KG1 (cell line): ENCODE measurements at regions not wholly inside any gene's neighbourhood (a gene's known extent, or its start where the extent isn't known, plus 50 kb on each side); places are given as distances from the start of the nearest gene placed in this dataset.

ENCODE experiments used
- DNase-seq: peaks from one replicate; lab custom pipeline; 2025; lab: John Stamatoyannopoulos, UW

DNA sequence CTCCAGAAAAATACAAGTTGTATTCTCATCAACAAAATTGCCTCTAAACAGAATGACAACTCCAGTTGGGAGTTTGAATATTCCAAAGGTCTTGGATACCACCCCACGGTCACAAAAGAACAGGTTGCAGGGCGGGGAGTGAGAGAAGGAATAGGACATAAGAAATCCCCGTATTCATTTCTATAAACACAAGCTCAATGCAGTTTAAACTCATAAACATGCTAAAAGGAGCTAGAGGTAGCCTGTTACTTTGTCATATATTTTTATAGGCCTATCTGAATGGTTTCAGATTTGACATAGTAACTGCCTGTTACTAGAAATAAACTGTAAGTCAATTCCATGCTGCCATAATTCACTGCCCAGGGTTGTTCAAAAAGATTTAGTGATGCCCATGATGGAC lies 567.5 kb downstream of the BCL11A start:
- no peak for DNase-seq

DNA sequence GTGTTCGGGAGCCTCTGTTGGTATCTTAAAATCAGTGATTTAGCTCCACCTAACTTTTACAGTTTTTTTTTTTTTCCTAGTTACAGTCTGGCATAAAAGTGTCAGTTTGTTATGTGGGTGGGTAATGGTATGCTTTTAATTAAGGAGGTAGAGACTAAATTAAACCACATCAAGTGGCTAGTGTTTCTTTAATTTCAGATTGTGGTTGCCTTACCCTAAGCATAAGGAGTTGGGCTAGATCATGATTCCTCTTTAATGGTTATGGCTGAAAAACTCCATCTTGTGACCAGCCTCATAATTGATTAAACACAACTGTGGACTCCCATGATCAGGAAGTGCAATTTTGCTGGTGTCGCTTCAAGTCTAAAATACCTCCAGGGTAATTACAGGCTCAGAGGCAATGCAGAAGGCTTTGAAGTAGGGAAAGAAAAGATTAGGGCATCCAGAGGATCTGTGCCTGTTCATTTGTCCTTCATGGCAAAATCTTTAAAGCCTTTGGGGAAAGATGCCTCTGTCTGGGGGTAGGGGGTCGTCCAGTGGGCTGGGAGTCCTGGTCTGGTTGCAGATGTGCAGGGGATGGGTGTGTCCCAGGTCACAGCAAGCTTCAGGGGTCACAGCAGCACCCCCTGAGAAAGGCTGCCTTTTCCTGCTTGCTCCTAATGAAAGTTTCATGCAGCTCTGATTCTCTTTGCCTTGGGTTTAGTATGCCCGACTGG lies 579.2 kb downstream of the BCL11A start:
- no peak for DNase-seq

DNA sequence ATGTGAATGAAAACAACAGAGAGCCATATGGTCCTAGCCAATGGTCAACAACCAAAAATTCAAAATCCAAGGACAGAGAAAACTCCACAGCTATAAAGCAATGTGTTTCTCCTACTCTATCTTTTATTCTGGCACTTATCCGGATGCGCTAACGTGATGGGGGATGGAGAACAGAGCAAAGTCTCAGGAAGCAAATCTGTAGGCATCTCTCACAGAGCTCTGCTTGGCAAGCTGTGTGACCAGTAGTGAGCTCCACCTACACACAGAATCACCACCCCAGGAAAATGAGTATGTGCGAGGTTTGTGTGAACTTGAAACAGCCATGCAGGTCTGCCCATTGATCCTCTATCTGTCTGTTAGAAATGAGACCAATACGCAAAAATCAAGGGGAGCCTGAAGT lies 584.3 kb downstream of the BCL11A start:
- DNase-seq = no peak

- DNase-seq = no peak
Measured at GRCh38 chr2:59968441-59968840, 585.0 kb downstream of the BCL11A start.

DNA sequence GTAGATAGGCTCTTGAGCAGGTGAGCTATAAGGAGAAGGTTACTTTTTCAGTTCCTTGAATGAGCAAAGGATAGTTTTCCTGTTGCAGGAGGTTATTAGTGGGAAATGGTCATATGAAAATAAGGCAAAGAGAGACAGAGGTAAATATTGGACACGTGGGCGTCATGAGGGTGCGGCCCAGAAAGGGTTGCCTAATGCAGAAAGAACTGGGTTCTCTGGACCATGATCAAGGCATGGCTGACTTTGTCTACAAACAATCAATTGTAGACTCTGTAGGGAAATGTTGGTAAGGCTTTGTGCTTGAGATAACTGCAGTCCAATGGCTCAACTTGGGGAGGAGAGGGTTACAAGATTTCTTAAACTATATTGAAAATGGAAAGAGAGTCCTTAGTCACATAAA lies 585.8 kb downstream of the BCL11A start:
- DNase-seq = no peak

DNA sequence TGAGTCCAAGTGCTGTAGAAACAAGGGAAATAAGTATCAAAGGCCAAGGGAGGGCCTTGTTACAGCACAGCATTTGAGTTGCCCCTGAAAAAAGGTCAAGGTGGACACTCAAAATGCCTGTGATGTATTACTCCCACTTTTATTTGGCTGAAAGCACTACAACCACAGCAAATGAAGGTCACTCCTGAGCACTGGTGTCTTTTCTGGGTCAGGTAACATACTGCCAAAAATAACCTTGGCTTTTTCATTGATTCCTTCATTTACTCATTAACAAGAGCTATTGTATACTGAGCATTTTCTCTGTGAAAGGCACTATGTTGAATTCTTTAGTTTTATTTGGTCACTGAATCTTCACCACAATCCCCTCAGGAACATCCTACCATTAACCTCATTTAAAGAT lies 590.3 kb downstream of the BCL11A start:
- DNase-seq = no peak

DNA sequence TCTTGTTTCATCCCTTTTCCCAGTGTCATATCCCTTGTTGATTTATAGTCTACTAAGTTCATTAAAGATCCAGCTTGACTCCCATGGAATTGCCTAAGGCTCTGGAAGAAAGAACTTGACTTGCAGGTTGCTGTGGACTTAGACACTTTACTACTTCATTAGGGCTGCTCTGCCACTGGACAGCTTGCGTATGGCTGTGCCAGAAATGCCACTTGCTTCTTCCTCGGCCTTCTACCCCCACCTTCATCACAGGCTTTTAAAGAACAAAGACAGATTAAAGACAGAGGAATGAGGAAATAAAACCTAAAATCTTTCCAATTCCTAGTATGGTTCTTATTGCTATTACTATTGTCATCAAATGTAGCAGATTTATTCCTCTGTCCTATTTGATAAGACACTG lies 591.7 kb downstream of the BCL11A start:
- DNase-seq = no peak

DNA sequence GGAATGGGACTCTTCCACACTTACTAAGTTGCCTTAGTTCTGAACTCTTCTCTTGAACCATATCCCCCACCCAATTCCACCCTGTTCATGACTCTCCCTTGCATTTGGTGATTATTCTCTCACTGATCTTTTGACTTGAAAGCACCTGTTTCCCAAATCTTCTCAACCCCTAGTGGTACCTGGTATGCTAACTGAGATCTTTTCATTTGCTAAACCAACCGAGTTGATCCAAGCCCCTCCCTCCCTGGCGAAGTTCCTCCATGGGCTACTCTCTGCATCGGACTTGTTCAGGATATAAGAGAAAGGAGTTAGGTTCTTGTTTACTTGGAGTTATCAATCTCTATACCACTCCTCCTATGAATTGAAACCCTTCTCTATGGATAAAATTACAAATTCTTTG lies 593.5 kb downstream of the BCL11A start:
- no peak for DNase-seq

DNA sequence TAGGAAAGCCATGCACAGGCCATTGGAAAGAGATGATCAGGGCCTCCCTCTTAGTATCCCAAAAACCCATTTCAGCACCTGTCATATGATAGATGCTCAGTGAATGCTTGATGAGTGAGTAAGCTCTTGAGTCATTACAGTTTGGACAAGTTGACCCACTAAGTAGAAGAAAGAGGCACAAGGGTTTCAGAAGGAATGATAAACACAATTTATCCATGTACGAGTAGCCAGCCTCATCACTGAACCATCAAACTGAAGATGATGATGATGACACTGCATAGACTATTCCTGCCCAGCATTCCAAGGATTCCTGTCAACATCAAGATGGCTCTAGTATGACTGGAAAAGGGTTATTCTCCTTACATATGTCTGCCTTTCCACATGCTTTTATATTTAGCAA lies 596.0 kb downstream of the BCL11A start:
- DNase-seq = no peak

DNA sequence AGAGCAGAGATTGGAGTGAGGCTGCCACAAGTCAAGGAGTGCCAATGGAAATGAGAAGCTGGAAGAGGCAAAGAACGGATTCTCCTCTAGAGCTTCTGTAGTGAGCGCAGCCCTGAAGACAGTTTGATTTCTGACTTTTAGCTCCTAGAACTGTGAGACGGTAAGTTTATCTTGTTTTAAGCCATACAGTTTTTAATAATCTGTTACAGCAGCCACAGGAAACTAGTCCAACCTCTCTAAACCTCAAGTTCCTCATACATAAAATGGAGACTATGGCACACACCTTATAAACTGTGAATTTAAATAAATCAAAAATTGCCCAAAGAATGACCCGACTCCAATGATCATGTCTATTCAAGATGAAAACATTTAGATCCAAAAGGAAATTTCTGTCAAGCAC lies 596.5 kb downstream of the BCL11A start:
- no peak for DNase-seq

DNA sequence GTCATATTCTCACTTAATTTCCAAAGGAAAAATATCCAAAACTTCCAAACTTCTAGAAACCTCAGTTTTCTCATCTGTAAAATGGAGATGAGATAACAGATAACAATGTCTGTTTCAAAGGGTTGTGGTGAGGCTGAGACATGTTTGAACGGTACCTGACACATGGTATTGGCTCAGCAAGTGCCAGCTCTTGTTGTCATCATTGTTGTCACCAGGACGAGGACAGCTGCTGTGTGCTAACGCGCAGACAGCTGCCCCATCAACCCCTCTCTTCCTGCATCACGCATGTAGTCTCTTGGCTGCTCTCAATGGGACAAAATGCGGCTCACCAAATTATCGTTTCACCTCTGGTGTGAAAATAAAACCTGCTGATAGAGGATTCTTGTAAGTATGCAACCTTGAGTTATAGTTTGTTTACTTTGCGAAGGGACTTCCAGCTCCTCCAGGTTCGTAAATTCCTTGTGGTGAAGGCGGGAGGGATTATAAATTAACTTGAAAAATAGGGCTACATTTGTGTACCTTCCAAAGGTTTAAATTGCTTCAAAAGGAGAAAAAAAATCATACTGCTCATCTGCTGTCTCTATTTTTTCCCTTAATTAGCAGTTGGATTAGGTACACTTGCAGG lies 605.4 kb downstream of the BCL11A start:
- no peak for DNase-seq

DNA sequence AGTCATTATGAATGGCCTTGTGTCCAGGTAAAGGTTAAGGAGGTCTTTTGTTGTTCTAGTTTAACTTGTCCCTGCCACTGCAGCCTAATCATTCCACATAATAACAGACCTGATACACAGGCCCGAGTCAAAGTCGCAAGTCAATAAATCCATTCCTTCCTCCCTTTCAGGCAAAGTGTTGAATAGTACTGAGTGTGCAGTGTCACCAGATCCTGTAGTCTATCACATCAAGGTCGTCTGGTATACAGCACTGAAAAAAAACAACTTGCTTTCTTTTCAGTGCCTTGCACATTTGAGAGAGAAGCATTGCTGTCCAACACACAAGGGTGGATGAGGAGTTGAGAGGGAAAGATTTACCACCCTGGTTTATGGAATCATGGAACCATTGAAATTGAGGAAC lies 606.2 kb downstream of the BCL11A start:
- no peak for DNase-seq

- no peak for DNase-seq
Measured at GRCh38 chr2:59939236-59939635, 614.2 kb downstream of the BCL11A start.

DNA sequence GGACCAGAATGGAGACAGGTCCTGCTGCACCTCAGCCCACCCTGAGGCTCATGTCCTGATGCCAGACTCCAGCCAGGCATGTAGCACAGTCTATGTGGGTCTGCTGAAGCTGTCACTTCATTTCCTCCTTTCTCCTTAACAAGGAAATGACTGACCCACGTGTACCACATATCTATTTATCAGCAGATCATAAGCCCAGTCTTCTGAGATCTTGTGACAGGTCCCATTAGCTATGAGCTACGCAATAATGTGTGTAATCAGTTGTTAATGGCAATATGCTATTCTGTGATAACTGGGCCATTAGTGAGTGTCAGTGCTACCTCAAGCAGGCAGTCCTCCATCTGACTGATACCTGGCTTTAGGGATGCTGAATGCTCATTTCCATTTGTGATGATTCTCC lies 615.3 kb downstream of the BCL11A start:
- no peak for DNase-seq

GRCh38 chr2:59936048-59936447 lies 617.4 kb downstream of the BCL11A start:
- DNase-seq = no peak

DNA sequence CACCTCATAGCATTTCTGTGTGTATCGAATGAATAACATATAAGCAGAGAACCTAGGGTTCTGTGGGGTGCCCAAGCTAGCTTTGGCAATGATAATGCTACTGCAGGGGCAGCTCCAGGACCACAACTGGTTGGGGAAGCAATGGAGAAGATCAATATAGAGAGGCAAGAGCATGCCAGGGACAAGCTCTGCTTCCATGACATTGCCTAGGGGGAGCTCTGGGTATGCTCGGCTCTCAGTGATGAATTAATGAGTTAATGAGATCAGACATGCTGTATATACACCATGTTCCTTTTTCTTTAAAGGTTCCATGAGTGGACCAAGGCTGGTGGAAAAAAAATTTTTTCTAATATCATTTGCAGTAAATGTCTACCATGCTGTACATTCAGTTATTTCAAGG lies 618.4 kb downstream of the BCL11A start:
- DNase-seq = no peak

DNA sequence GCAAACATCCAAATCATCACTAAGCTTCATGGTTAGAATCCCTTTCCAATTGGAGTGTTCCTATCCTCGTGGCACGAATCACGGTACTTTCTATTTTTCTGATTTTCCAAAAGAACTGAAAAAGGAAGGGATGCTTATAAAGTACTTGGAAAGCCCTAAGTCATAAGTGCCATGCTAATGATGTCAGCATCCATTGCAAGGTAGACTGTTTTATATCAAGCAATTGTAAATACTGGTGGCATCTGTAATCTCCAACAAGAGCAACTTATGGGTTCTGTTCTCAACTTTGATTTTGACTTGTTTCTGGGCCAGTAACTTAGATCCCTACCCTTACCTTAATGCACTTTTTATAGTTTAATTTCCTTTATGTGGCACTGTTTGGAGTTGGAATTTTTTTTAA lies 619.5 kb downstream of the BCL11A start:
- DNase-seq = no peak

- no peak for DNase-seq
Measured at GRCh38 chr2:59932341-59932740, 621.1 kb downstream of the BCL11A start.

DNA sequence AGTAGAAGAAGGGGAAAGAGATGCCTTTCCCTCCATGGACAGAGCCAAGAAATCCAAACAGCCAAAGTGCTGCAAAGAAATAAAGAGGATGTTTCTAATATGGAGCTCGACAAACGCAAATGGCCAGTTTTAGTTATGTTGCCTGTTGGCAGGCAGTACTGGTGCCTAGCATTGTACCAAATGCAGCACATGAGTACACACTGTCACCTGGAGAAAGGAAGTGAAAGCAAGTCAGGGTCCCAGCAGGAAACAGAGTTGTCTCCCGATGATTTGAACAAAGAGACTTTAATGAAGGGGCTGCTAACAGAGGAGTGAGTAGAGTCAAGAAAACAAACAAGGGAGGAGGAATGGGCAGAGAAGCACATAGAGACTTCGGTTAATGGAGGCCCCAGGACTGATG lies 623.0 kb downstream of the BCL11A start:
- DNase-seq = no peak

- no peak for DNase-seq
Measured at GRCh38 chr2:59926731-59927130, 626.7 kb downstream of the BCL11A start.

GRCh38 chr2:59925321-59925720 lies 628.1 kb downstream of the BCL11A start:
- DNase-seq = no peak

- DNase-seq = no peak
Measured at GRCh38 chr2:59924346-59924745, 629.1 kb downstream of the BCL11A start.

GRCh38 chr2:59922450-59922849 lies 631.0 kb downstream of the BCL11A start:
- DNase-seq = no peak

GRCh38 chr2:59921743-59922142 lies 631.7 kb downstream of the BCL11A start:
- DNase-seq = no peak
